Transverse colon (tissue), 4 donors: ENCODE measurements at regions not wholly inside any gene's neighbourhood (a gene's known extent, or its start where the extent isn't known, plus 50 kb on each side); places are given as distances from the start of the nearest gene placed in this dataset.

Experiments used
- DNase-seq: peaks from one replicate; pipeline ENCODE4 v3.0.0-alpha.2; 2019
- H3K27ac ChIP-seq, 4 donors: fragments of 200-600 bp; sonication (generic); 2 replicates each; pipeline ENCODE4 v1.5.1; 2016 to 2018; ENCODE audit warnings: inconsistent platforms in 4 of 4
- H3K27me3 ChIP-seq: fragments of 200-600 bp; sonication (generic); 2 replicates; pipeline ENCODE4 v1.5.1; 2017; ENCODE audit warnings: inconsistent platforms
- H3K36me3 ChIP-seq, 4 donors: fragments of 200-600 bp; sonication (generic); 2 replicates each; pipeline ENCODE4 v1.5.1; 2017 to 2019; ENCODE audit warnings: inconsistent platforms in 4 of 4
- H3K4me1 ChIP-seq, 4 donors: fragments of 200-600 bp; sonication (generic); 2 replicates each; pipeline ENCODE4 v1.5.1; 2017 to 2020; ENCODE audit warnings: inconsistent platforms in 4 of 4
- H3K4me3 ChIP-seq, 4 donors: fragments of 200-600 bp; sonication (generic); 1 replicate in 1 of 4; 2 replicates in 3 of 4; pipeline versions ENCODE4 v1.5.1 to v1.6.1; 2017 to 2019; ENCODE audit warnings: inconsistent platforms in 4 of 4
- H3K9me3 ChIP-seq, 2 donors: fragments of 200-600 bp; sonication (generic); 2 replicates each; pipeline ENCODE4 v1.5.1; 2017 to 2019; ENCODE audit warnings: inconsistent platforms in 2 of 2
- EP300 ChIP-seq: sonication (generic); formaldehyde crosslinking; IDR thresholded peaks from one replicate; pipeline ENCODE4 v1.6.1; 2017; ENCODE audit warnings: antibody characterized with exemption, low read depth
- POLR2A ChIP-seq: fragments of 450-650 bp; IDR thresholded peaks from one replicate; pipeline ENCODE4 v1.6.1; 2016; ENCODE audit warnings: antibody characterized with exemption, mild to moderate bottlenecking, moderate library complexity
- POLR2AphosphoS5 ChIP-seq, 3 donors: sonication (generic); formaldehyde crosslinking; IDR thresholded peaks; one replicate each; pipeline ENCODE4 v1.6.1; 2016; ENCODE audit warnings: antibody characterized with exemption in 3 of 3
- WGBS, 2 donors: methylation state at CpG; one replicate each; pipeline ENCODE4 v1.1.5; 2018; ENCODE audit warnings: low coverage in 1 of 2; 5-methylcytosine and 5-hydroxymethylcytosine counted together
- in situ Hi-C, 4 donors: fragments of 200-750 bp; cut with MboI; loops; one replicate each; pipeline versions ENCODE4 v1.15.0 to v1.15.1; 2017; ENCODE audit warnings: low sequenced_read_pairs in 3 of 4, low pct_ligation_motif_present in 1 of 4, low pct_unique_long_range_greater_than_20kb in 1 of 4
- intact Hi-C: fragments of 100-400 bp; cut with DNase I; formaldehyde crosslinking; loops from one replicate; pipeline ENCODE4 v1.15.1; 2023; ENCODE audit warnings: low total_unique reads
- TF ChIP-seq, protein P1 (sequence below), 5 experiments: fragments of 200-600 bp in 3 of 5; fragments of 450-650 bp in 2 of 5; sonication (generic) in 3 of 5; IDR thresholded peaks; 1 replicate in 2 of 5; 2 replicates in 3 of 5; pipeline ENCODE4 v1.5.1; 2016 to 2017; ENCODE audit warnings: antibody characterized with exemption in 5 of 5, inconsistent platforms in 3 of 5, mild to moderate bottlenecking in 2 of 5, moderate library complexity in 1 of 5

DNA sequence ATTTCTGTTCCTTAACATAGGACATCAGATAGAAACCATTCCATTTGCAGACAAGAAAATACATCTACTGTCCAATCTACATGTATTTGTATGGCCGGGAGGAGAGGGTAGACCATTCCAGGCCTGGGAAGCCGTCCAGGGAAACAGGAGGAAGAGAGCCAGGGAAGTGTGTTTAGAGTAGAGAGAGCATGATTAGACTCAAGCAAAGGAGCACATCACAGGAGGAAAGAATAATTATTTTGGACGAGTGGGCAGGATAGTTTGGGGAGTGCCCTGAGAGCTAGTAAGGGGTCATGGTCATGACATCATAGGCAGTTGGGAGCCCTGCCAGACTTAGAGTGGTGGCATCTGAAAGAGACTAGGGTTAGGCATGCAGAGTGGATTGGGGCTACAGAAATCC is 250.0 kb downstream of the HIVEP2 start:
- Histone ChIP-seq H3K36me3 (no peaks in the 10 kb centered on the region), H3K4me1 (peaks cover 0 to 12% (median 5%) of the 10 kb centered on the region in 4 donors), H3K27ac (peak overlapping the region in 1 of 4 donors; percentile 9), H3K4me3 (no peak overlapping the region), H3K9me3 (no peaks in the 10 kb centered on the region), H3K27me3 (no peaks in the 10 kb centered on the region)
- in situ Hi-C loops (loop anchor here (10.0 to 25.0 kb wide), 4 partner anchors 190 to 717 kb away; no protein-coding TSS in a partner anchor), intact Hi-C loops (no loop called here)
- TF ChIP-seq POLR2A (no peak), POLR2AphosphoS5 (IDR thresholded peaks at IDR 0.05) (no peak), EP300 (no peak)
- TF ChIP-seq, protein P1, sequence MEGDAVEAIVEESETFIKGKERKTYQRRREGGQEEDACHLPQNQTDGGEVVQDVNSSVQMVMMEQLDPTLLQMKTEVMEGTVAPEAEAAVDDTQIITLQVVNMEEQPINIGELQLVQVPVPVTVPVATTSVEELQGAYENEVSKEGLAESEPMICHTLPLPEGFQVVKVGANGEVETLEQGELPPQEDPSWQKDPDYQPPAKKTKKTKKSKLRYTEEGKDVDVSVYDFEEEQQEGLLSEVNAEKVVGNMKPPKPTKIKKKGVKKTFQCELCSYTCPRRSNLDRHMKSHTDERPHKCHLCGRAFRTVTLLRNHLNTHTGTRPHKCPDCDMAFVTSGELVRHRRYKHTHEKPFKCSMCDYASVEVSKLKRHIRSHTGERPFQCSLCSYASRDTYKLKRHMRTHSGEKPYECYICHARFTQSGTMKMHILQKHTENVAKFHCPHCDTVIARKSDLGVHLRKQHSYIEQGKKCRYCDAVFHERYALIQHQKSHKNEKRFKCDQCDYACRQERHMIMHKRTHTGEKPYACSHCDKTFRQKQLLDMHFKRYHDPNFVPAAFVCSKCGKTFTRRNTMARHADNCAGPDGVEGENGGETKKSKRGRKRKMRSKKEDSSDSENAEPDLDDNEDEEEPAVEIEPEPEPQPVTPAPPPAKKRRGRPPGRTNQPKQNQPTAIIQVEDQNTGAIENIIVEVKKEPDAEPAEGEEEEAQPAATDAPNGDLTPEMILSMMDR (IDR thresholded peaks at IDR 0.05), result no peak
- DNase-seq, result no peak
- WGBS, 2 donors, result 59 to 64% methylated on average over 3 of the region's 3 CpGs

DNA sequence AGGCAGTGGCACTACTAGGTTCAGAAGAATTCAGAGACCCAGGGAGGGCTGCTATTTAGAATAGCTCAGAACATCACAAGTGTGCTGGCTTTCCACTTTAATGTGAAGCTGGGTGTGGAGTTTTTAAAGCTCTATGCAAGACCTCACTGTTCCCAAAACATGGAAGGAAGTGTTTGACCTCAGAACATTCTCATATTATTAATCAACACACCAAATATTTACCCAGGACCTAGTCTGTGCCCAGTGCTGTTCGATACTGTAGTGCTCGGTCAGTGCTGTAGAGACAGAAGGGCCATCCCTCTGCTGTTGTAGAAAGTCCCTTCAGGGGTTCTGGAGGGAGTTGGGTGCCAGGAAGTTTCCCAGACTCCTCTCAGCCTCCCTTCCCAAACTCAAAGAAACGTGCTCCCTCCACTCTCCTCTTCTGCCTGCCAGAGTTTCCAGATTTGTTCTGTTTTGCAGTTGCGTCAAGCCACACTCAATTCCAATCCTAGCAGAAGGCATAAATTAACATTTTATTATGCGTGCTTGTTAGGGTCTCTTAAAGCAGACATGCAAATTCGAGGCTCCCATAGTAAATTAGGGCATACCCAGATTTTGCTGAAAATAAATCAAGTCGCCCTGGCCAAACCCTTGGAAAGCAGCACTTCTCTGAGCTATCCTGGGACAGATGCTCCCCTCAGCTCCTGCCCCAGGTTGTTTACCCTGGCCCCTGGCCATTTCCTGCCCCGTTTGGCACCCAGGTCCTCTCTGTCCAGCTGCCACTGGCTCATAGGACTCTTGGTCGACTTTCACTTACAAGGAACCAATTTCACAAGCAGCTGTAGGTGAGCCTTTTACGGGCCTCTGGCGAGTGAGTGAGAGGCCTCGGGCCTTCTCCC is 248.6 kb downstream of the HIVEP2 start:
- peak overlapping the region in 2 of 4 donors; percentile 14 to 17 for H3K27ac ChIP-seq
- H3K4me3 ChIP-seq, result no peak overlapping the region
- in situ Hi-C loops (loop anchor here (10.0 to 25.0 kb wide), 4 partner anchors 188 to 716 kb away; no protein-coding TSS in a partner anchor), intact Hi-C loops (no loop called here)
- no peaks in the 10 kb centered on the region for H3K9me3 ChIP-seq
- H3K4me1 ChIP-seq, result peaks cover 0 to 12% (median 5%) of the 10 kb centered on the region in 4 donors
- peak; percentile 44 for DNase-seq
- WGBS, 2 donors, result 56 to 57% methylated on average over 5 to 12 of the region's 12 CpGs
- no peaks in the 10 kb centered on the region for H3K27me3 ChIP-seq
- no peak for TF ChIP-seq POLR2AphosphoS5 (IDR thresholded peaks at IDR 0.05)
- no peak for TF ChIP-seq POLR2A
- TF ChIP-seq EP300, result no peak
- TF ChIP-seq, protein P1 (IDR thresholded peaks at IDR 0.05), result no peak
- H3K36me3 ChIP-seq, result no peaks in the 10 kb centered on the region

DNA sequence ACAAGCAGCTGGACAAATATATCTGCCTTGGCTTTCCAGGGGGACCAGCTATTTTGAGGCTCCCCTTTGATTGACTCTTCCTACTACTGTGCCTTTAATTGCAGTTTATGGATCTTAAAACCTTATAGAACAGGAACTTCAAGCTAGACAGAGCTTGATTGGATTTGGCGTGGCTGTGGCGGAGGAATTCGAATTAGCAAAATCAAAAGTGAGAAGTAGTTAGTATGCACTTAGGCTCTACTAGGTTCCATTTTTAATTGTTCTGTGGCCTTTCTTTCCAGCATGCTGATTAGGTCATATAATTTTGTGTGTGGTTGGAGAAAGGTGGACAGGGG is 248.0 kb downstream of the HIVEP2 start:
- no peaks in the 10 kb centered on the region for H3K27me3 ChIP-seq
- intact Hi-C loops (no loop called here), in situ Hi-C loops (loop anchor here (10.0 to 25.0 kb wide), 4 partner anchors 188 to 715 kb away; no protein-coding TSS in a partner anchor)
- DNase-seq, result no peak
- WGBS, 2 donors, result 61 to 63% methylated on average over 3 of the region's 3 CpGs
- H3K27ac ChIP-seq, result peak overlapping the region in 1 of 4 donors; percentile 17
- peaks cover 0 to 12% (median 5%) of the 10 kb centered on the region in 4 donors for H3K4me1 ChIP-seq
- no peaks in the 10 kb centered on the region for H3K36me3 ChIP-seq
- H3K4me3 ChIP-seq, result no peak overlapping the region
- TF ChIP-seq POLR2AphosphoS5 (IDR thresholded peaks at IDR 0.05) (no peak), EP300 (no peak), POLR2A (no peak)
- TF ChIP-seq, protein P1 (IDR thresholded peaks at IDR 0.05), result no peak
- H3K9me3 ChIP-seq, result no peaks in the 10 kb centered on the region

DNA sequence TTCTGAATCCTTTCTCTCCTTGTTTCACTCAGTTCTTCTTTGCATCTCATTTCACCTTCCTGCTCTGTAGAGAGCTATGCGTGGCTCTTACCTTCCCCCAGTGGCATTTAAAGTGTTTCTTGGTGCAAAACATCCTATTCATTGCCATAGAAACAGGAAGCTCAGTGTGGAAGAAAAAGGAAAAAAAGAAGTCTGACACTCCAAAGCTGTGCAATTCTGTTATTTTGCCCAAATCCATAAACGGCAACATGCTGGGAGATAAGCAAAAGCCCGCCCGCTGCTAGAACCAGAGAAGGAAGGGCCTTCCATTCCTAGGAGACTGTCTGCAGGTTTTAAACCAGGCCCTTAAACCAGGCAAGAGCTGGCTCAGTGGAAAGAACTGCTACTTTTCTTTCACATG is 247.1 kb downstream of the HIVEP2 start:
- Histone ChIP-seq H3K36me3 (no peaks in the 10 kb centered on the region), H3K27me3 (no peaks in the 10 kb centered on the region), H3K27ac (no peak overlapping the region), H3K4me3 (no peak overlapping the region), H3K4me1 (peaks cover 0 to 12% (median 5%) of the 10 kb centered on the region in 4 donors), H3K9me3 (no peaks in the 10 kb centered on the region)
- intact Hi-C loops, result no loop called here
- TF ChIP-seq POLR2A, result no peak
- TF ChIP-seq POLR2AphosphoS5 (IDR thresholded peaks at IDR 0.05), result no peak
- TF ChIP-seq, protein P1 (IDR thresholded peaks at IDR 0.05), result no peak
- TF ChIP-seq EP300, result no peak
- in situ Hi-C loops, result loop anchor here (10.0 to 25.0 kb wide), 4 partner anchors 187 to 714 kb away; no protein-coding TSS in a partner anchor
- DNase-seq, result no peak
- 79 to 82% methylated on average over 3 to 4 of the region's 4 CpGs for WGBS, 2 donors
